ENCODE measurements at regions not wholly inside any gene's neighbourhood (a gene's known extent, or its start where the extent isn't known, plus 50 kb on each side); places are given as distances from the start of the nearest gene placed in this dataset.

DNA sequence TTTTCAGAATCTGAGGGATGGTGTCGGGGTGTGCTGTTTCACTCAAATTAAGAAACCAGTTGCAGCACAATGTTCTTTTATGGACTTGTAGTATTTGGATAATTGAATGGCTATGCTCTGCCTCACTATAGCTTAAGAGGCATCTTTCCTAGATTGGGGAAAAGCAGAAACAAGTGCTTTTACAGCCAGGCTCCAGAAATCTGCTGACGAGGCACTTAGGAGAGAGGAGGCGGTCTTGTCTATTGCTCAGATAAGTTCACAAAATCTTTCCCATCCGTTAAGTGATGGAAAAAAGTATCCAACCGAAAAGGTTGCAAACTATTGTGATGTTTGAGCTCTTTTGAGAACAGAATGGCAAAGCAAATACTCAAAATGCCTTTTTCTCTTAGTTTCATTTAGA lies 336.1 kb upstream of the RARB start:
- Histone ChIP-seq H3K79me1 (ENCODE audit: low read depth, low read length) (no peaks in the 10 kb centered on the region), H3K4me3 (ENCODE audit: extremely low read depth in 1 of 4, insufficient read depth in 2 of 4, low read depth in 3 of 4, low read length in 4 of 4) (no peak overlapping the region), H4K91ac (replicated peaks; ENCODE audit: insufficient read length, low read length) (no peak overlapping the region), H3K23me2 (ENCODE audit: low read depth, low read length) (no peaks in the 10 kb centered on the region), H3K23ac (ENCODE audit: insufficient read length) (no peak overlapping the region), H3K9ac (replicated peaks in 1 of 4; ENCODE audit: extremely low read depth in 1 of 4, low read depth in 3 of 4, low read length in 3 of 4) (no peak overlapping the region), H2AFZ (ENCODE audit: low read length) (0 out of 2 replicates have a peak overlapping the region, but pooled peaks have one; percentile 23), H2BK12ac (ENCODE audit: low read depth, low read length) (no peak overlapping the region), H2BK15ac (ENCODE audit: low read length) (no peak overlapping the region), H3K14ac (ENCODE audit: insufficient read length) (no peak overlapping the region), H2AK5ac (ENCODE audit: low read depth, low read length) (no peak overlapping the region), H3K9me3 (ENCODE audit: insufficient read depth in 2 of 2, low read depth in 1 of 2, low read length in 1 of 2) (no peaks in the 10 kb centered on the region), H3K18ac (ENCODE audit: extremely low read depth, low read length) (no peak overlapping the region), H2BK5ac (ENCODE audit: low read depth, low read length) (no peak overlapping the region), H3K56ac (replicated peaks; ENCODE audit: insufficient read length, low read depth, low read length) (no peak overlapping the region), H3K4me1 (replicated peaks in 1 of 4; ENCODE audit: control insufficient read depth in 3 of 4, insufficient read depth in 4 of 4, low read length in 3 of 4) (peaks cover 0 to 3% (median 0%) of the 10 kb centered on the region in 4 experiments; a peak in 1 of 7 replicates), H4K20me1 (replicated peaks in 1 of 2; ENCODE audit: control insufficient read depth in 1 of 2, insufficient read depth in 2 of 2, low read length in 2 of 2) (no peaks in the 10 kb centered on the region), H4K8ac (ENCODE audit: extremely low read depth, insufficient read depth, low read length) (no peak overlapping the region), H3K4ac (replicated peaks; ENCODE audit: insufficient read length, low read depth, low read length) (no peak overlapping the region), H2BK120ac (replicated peaks; ENCODE audit: low read depth, low read length) (no peak overlapping the region), H4K5ac (ENCODE audit: insufficient read length, low read depth, low read length) (no peak overlapping the region), H3K27me3 (replicated peaks in 1 of 4; ENCODE audit: control insufficient read depth in 3 of 4, extremely low read depth in 1 of 4, insufficient read depth in 3 of 4, low read length in 3 of 4) (no peaks in the 10 kb centered on the region), H2BK20ac (ENCODE audit: low read length) (no peak overlapping the region), H3K4me2 (ENCODE audit: insufficient read depth in 1 of 2, low read depth in 2 of 2, low read length in 2 of 2) (no peak overlapping the region), H3K36me3 (ENCODE audit: control insufficient read depth in 2 of 4, insufficient read depth in 4 of 4, low read length in 3 of 4) (no peaks in the 10 kb centered on the region), H3K27ac (ENCODE audit: low read depth, low read length) (no peak overlapping the region), H3K79me2 (ENCODE audit: control insufficient read depth in 1 of 2, insufficient read depth in 2 of 2, low read length in 2 of 2) (no peaks in the 10 kb centered on the region)
- POLR2A ChIA-PET (ENCODE audit: partially characterized antibody), result no interaction called here
- TF ChIP-seq SP1 (IDR thresholded peaks at IDR 0.05; ENCODE audit: low read depth, low read length) (no peak), MAFK (IDR thresholded peaks at IDR 0.05; ENCODE audit: low read depth, low read length) (peak; percentile 92)
- CTCF ChIA-PET (ENCODE audit: partially characterized antibody), result interaction anchor here (0.6 to 2.0 kb wide), 2 partner anchors 80 to 376 kb away, joined by 4 to 5 read pairs; no protein-coding TSS in a partner anchor
- FAIRE-seq, result no peak
- no peak for DNase-seq (ENCODE audit: low read depth in 1 of 2, low spot score in 2 of 2)
- WGBS, 2 experiments (ENCODE audit: extremely low coverage in 1 of 2, insufficient coverage in 1 of 2, insufficient read length in 1 of 2, insufficient replicate concordance in 2 of 2, low coverage in 1 of 2, low lambda C conversion rate in 2 of 2, missing lambda C conversion rate in 1 of 2), result 94% methylated on average over 5 of the region's 5 CpGs; no CpG with 5 or more reads in 1 of the 2 experiments

Measured in H1 (cell line).